HG02981 (cell line): ENCODE measurements at regions not wholly inside any gene's neighbourhood (a gene's known extent, or its start where the extent isn't known, plus 50 kb on each side); places are given as distances from the start of the nearest gene placed in this dataset.
"Not testable (repeated sequence)": the region's sequence is repeated elsewhere in the genome, so short reads cannot be mapped to it uniquely, and the experiment has no call there.

Source experiments
- ATAC-seq: cut with Tn5 transposase; IDR thresholded peaks from one replicate; pipeline ENCODE4 v1.9.1; 2021; ENCODE audit warnings: mild to moderate bottlenecking, moderate library complexity; ENCODE audit not compliant: unreplicated experiment

GRCh38 chr2:209141818-209142217, 282.0 kb upstream of the MAP2 start:
- ATAC-seq = no peak

DNA sequence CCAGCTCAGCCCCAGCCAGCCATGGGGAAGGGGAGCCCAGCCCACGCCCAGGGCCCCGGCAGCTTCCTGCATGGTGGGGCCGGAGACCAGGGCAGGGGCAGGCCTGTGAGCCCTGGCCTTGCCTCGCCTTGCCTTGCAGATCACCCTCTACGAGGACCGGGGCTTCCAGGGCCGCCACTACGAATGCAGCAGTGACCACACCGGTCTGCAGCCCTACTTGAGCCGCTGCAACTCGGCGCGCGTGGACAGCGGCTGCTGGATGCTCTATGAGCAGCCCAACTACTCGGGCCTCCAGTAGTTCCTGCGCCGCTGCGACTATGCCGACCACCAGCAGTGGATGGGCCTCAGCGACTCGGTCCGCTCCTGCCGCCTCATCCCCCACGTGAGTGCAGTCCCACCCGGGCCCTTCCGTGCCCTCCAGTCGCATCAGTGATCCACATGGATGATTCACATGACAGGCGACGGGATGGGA, 278.6 kb upstream of the MAP2 start:
- not testable (repeated sequence) for ATAC-seq

GRCh38 chr2:209145941-209146681, 277.7 kb upstream of the MAP2 start:
- no peak for ATAC-seq

- no peak for ATAC-seq
These were observed 277.0 kb upstream of the MAP2 start for GRCh38 chr2:209146682-209147320.

DNA sequence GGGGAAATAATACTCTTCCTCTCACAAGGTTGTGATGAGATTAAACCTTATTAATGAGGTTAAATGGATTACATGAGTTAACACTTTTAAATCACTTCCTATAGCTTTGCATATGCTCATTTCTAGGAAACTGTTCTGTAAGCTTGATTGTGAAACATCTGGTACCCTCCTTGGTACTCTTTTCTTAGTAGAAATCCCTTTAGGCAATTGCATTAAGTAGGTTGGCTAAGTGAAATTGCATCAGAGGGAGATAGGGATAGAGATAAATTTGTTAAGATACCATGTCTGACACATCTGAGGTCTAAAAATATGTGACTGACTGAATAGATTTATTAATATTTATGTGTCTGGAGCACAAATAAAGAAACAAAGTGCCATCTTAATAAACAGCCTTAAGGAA, 275.9 kb upstream of the MAP2 start:
- no peak for ATAC-seq

DNA sequence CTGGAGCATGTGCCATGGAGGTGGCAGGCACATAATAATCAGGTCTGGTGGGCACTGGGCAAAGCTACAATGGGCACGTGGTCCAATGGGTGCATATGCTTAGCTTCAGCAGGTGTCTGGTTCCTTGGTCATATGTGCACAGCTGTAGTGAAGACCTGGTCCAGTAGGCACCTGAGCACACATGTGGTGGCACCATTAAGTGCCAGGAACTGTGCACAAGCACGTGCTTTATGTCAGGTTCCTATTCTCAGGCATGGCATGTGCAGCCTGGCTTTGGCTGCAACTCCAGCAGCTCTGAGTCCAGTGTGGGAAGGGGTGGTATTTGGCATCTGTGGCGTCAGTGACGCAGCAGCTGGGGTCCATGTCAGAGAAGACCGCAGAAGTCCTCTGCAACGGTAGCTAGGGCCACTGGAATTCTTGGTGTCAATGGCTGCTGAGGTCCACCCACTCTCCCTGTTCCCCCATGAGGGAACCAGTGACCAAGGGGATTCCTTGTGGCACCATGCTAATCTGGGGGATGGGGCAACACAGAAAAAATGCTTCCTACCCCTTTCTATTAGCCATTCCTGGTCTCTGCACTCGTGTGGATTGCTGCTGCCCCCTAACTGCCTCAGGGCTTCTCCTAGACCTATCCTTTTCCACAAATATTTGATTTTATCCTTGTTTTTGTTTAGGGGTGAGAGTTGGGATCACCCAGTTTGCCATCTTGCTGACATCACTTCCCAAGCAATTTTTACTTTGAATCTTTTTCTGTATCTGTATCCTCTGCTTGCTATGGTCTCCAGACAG, 262.9 kb upstream of the MAP2 start:
- no peak for ATAC-seq

DNA sequence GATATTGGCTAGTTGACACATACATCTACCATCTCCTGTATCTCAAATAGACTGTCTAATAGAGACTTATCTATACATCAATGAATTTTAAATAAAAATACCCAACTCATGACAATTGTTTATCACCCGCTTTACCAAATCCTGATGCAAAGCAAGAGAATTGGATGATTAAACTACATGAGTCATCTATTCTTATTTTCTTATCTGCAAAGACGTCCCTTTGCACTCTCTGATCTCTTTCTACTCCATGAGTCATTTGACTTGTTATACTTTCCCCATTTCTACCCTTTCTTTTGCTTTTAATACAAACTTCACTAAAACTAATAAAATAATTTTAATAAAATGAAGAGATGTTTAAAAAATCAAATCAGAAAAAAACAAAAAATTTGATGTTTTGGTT, 261.7 kb upstream of the MAP2 start:
- ATAC-seq = no peak

DNA sequence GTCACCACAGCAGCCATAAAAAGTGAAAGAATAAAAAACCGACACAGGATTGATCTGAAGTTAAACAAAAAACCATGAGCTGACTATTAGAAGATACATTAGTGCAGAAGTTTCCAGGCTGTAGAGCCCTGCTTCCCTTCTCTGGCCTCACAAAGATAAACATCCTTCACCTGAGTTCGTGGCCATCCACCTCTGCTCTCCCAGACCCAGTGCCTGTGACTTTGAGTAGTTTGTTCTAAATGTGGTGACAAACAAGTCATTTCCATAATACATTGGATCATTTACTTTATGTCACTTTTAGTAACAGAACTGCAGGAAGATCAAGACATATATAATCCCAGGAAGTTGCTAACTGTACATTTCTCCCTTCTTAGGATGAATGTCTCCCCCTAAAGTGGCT, 241.9 kb upstream of the MAP2 start:
- no peak for ATAC-seq

GRCh38 chr2:209186886-209187285, 237.0 kb upstream of the MAP2 start:
- not testable (repeated sequence) for ATAC-seq

GRCh38 chr2:209189893-209190292, 234.0 kb upstream of the MAP2 start:
- ATAC-seq = no peak

DNA sequence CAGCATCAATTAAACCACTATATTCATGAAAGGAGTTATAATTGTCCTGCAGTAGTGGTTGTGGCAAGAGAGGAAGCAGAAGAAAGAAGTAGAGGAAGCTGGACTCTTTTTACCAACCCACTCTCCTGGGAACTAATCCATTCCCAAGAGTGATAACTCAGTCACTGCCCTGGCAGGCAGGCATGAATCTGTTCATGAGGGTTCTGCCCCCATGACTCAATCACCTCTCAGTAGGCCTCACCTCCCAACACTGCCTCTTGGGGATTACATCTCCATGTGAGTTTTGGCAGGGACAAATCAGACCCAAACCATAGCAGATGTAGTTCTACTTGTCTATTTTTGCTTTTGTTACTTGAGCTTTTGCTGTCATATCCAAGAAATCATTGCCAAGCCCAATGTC, 232.7 kb upstream of the MAP2 start:
- no peak for ATAC-seq

- no peak for ATAC-seq
These were observed 229.1 kb upstream of the MAP2 start for GRCh38 chr2:209194717-209195116.

DNA sequence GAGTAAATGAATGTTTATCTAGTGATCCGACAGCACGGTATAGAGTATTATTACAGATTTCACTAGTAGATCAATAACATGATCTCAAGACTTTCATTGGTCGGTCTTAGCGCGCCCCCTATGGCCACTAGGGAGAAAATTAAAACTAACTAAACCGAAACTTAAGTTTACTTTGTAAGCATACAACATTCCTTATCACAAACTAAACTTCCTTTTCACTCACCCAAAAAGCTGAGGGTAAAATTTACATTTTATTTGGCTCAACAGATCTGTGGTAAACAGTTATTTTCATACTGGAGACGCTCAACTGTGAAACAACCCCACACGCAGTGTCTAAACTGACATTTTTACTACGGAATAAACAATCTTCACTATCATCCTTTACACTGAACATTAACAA, 215.6 kb upstream of the MAP2 start:
- ATAC-seq = peak; percentile 70

DNA sequence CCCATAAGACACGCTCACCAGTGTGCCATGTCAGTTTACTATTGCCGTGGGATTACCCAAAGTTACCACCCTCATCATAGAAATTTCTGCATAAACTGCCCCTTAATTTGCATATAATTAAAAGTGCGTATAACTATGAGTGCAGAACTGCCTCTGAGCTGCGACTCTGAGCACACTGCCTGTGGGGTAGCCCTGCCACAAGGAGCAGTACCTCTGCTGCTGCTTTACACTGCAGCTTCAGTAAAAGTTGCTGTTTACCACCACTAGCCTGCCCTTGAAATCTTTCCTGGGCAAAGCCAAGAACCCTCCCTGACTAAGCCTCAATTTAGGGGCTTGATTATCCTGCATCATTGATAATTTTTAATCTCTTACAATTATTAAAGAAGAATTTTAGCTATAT, 213.9 kb upstream of the MAP2 start:
- no peak for ATAC-seq

- ATAC-seq = no peak
These were observed 193.3 kb upstream of the MAP2 start for GRCh38 chr2:209230560-209230959.

DNA sequence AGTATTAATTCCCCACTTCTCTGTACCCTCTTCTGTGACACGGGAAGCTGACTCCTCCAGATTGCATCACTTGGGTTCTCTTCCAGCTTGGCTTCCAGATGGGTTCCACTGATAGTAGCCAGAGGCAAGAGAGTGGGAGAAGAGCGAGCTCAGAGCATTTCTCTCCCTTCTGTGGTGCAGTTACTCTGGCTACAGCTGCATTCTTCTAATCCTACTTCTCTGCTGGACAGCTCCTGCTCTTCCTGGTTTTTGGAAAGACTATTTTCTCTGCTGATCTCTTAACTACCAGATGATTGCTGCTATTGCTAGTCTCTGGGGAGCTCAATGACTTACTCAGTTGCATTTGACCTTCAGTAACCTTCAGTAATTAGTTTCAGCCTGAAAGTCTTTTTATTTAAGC, 187.5 kb upstream of the MAP2 start:
- ATAC-seq = no peak

- no peak for ATAC-seq
These were observed 184.9 kb upstream of the MAP2 start for GRCh38 chr2:209238765-209239584.

- no peak for ATAC-seq
These were observed 184.3 kb upstream of the MAP2 start for GRCh38 chr2:209239585-209239938.

DNA sequence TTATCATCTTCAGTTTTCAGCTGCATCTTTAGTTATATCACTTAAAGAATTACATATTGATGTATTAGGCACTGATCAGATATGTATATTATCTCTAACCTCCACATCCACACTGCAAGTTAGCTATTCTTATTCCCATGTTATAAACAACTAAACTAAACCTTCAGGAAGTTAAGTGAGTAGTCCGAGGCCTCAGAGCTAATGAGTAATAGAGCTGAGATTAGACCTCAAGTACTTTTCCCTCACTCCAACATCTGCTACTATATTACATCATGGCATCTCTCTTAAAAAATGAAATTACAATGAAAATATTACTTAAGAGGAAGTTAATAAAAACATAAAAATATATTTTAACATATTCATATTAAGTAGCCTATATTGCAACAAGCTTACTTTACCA, 183.6 kb upstream of the MAP2 start:
- ATAC-seq = no peak

GRCh38 chr2:209253544-209253943, 170.3 kb upstream of the MAP2 start:
- ATAC-seq = no peak

GRCh38 chr2:209259767-209260166, 164.1 kb upstream of the MAP2 start:
- no peak for ATAC-seq
